ENCODE measurements at regions not wholly inside any gene's neighbourhood (a gene's known extent, or its start where the extent isn't known, plus 50 kb on each side); places are given as distances from the start of the nearest gene placed in this dataset.
"Not testable (repeated sequence)": the region's sequence is repeated elsewhere in the genome, so short reads cannot be mapped to it uniquely, and the experiment has no call there.

GRCh38 chr4:72209600-72209999 lies 177.8 kb downstream of the NPFFR2 start:
- Histone ChIP-seq H3K27ac (no peak overlapping the region), H3K4me1 (no peaks in the 10 kb centered on the region), H3K4me3 (no peak overlapping the region), H3K36me3 (no peaks in the 10 kb centered on the region), H3K27me3 (peaks cover 0 to 2% (median 0%) of the 10 kb centered on the region in 9 donors), H3K9me3 (no peaks in the 10 kb centered on the region)
- DNase-seq (no peak), ATAC-seq (no peak)
- intact Hi-C loops (cut with DNase I) = no loop called here
- TF ChIP-seq POLR2A (IDR thresholded peaks at IDR 0.05) (no peak), CTCF (IDR thresholded peaks at IDR 0.05) (no peak)

DNA sequence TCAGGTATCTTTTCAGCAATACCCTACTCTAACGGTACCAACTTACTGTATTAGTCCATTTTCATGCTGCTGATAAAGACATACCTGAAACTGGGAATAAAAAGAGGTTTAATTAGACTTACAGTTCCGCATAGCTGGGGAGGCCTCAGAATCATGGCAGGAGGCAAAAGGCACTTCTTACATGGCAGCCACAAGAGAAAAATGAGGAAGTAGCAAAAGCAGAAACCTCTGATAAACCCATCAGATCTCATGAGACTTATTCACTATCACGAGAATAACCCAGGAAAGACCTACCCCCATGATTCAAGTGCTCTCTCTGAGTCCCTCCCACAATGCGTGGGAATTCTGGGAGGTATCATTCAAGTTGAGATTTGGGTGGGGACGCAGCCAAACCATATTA lies 182.0 kb downstream of the NPFFR2 start:
- DNase-seq; H3K27ac ChIP-seq; H3K27me3 ChIP-seq; intact Hi-C loops (cut with DNase I); ATAC-seq; H3K4me1 ChIP-seq; H3K4me3 ChIP-seq; H3K36me3 ChIP-seq; H3K9me3 ChIP-seq: not testable (repeated sequence)
- 72 to 82% (median 81%) methylated on average over 5 of the region's 5 CpGs for WGBS, 4 donors

- no peak for TF ChIP-seq POLR2A (IDR thresholded peaks at IDR 0.05)
- TF ChIP-seq CTCF (IDR thresholded peaks at IDR 0.05) = no peak
- Histone ChIP-seq H3K9me3 (peaks cover 0 to 4% (median 0%) of the 10 kb centered on the region in 12 donors), H3K36me3 (no peaks in the 10 kb centered on the region), H3K4me3 (no peak overlapping the region), H3K4me1 (no peaks in the 10 kb centered on the region), H3K27ac (no peak overlapping the region), H3K27me3 (no peaks in the 10 kb centered on the region)
- intact Hi-C loops (cut with DNase I) = no loop called here
- peak in 2 of 4 donors; percentile 41 to 53 for ATAC-seq
- peak in 3 of 5 donors; percentile 13 to 31 (median 28) for DNase-seq
- WGBS, 4 donors = 33 to 65% (median 60%) methylated on average over 1 to 2 of the region's 2 CpGs
Observed at GRCh38 chr4:72215198-72215597, 183.4 kb downstream of the NPFFR2 start.

- H3K27me3 ChIP-seq = no peaks in the 10 kb centered on the region
- 69 to 85% (median 83%) methylated on average over 5 to 7 of the region's 7 CpGs for WGBS, 4 donors
- no peak overlapping the region for H3K27ac ChIP-seq
- peak in 1 of 5 donors; percentile 37 for DNase-seq
- intact Hi-C loops (cut with DNase I) = no loop called here
- no peak overlapping the region for H3K4me3 ChIP-seq
- H3K9me3 ChIP-seq = peaks cover 0 to 4% (median 0%) of the 10 kb centered on the region in 12 donors
- H3K36me3 ChIP-seq = no peaks in the 10 kb centered on the region
- TF ChIP-seq POLR2A (IDR thresholded peaks at IDR 0.05) (no peak), CTCF (IDR thresholded peaks at IDR 0.05) (no peak)
- ATAC-seq = peak in 1 of 4 donors; percentile 13
- no peaks in the 10 kb centered on the region for H3K4me1 ChIP-seq
Observed at GRCh38 chr4:72216539-72217277, 184.9 kb downstream of the NPFFR2 start.

- H3K27me3 ChIP-seq = no peaks in the 10 kb centered on the region
- no peaks in the 10 kb centered on the region for H3K4me1 ChIP-seq
- intact Hi-C loops (cut with DNase I) = no loop called here
- H3K4me3 ChIP-seq = no peak overlapping the region
- ATAC-seq (no peak), DNase-seq (no peak)
- no peak overlapping the region for H3K27ac ChIP-seq
- TF ChIP-seq CTCF (IDR thresholded peaks at IDR 0.05) = no peak
- TF ChIP-seq POLR2A (IDR thresholded peaks at IDR 0.05) = no peak
- H3K36me3 ChIP-seq = no peaks in the 10 kb centered on the region
- H3K9me3 ChIP-seq = peaks cover 0 to 4% (median 0%) of the 10 kb centered on the region in 12 donors
Observed at GRCh38 chr4:72218953-72219352, 187.2 kb downstream of the NPFFR2 start.

Measured in heart left ventricle (tissue), 16 donors.